GM12873 (cell line): ENCODE measurements at regions not wholly inside any gene's neighbourhood (a gene's known extent, or its start where the extent isn't known, plus 50 kb on each side); places are given as distances from the start of the nearest gene placed in this dataset.

Experiments used
- CTCF ChIP-seq: IDR thresholded peaks from 2 replicates; pipeline ENCODE4 v1.5.1; 2012; ENCODE audit warnings: low read depth, mild to moderate bottlenecking, moderate library complexity, low read length, control low read depth; ENCODE audit not compliant: insufficient read depth; ENCODE audit errors: missing control alignments

GRCh38 chr15:91759560-91759959, 93.9 kb upstream of the SLCO3A1 start:
- no peak for TF ChIP-seq CTCF

GRCh38 chr15:91765660-91766059, 87.8 kb upstream of the SLCO3A1 start:
- TF ChIP-seq CTCF, result no peak

GRCh38 chr15:91769476-91769875, 84.0 kb upstream of the SLCO3A1 start:
- no peak for TF ChIP-seq CTCF

GRCh38 chr15:91769894-91770293, 83.6 kb upstream of the SLCO3A1 start:
- no peak for TF ChIP-seq CTCF

GRCh38 chr15:91776104-91776503, 77.4 kb upstream of the SLCO3A1 start:
- no peak for TF ChIP-seq CTCF

GRCh38 chr15:91779960-91780359, 73.5 kb upstream of the SLCO3A1 start:
- TF ChIP-seq CTCF, result no peak

- TF ChIP-seq CTCF, result no peak
These were observed 73.1 kb upstream of the SLCO3A1 start for GRCh38 chr15:91780387-91780786.
